ENCODE measurements at regions not wholly inside any gene's neighbourhood (a gene's known extent, or its start where the extent isn't known, plus 50 kb on each side); places are given as distances from the start of the nearest gene placed in this dataset.
A peak's percentile ranks its signal among the peaks of the same experiment; 100 is the strongest.

- no peak for DNase-seq
These were observed 326.9 kb downstream of the CD83 start for GRCh38 chr6:14444295-14444972.

- DNase-seq, result no peak
These were observed 329.7 kb downstream of the CD83 start for GRCh38 chr6:14447240-14447639.

- DNase-seq, result no peak
These were observed 330.7 kb downstream of the CD83 start for GRCh38 chr6:14448246-14448645.

- DNase-seq, result peak; percentile 56
These were observed 332.5 kb downstream of the CD83 start for GRCh38 chr6:14450133-14450504.

- DNase-seq, result no peak
These were observed 333.0 kb downstream of the CD83 start for GRCh38 chr6:14450578-14450977.

GRCh38 chr6:14451594-14452374 is 334.2 kb downstream of the CD83 start:
- DNase-seq, result no peak

- no peak for DNase-seq
These were observed 335.3 kb downstream of the CD83 start for GRCh38 chr6:14452567-14453527.

- no peak for DNase-seq
These were observed 336.3 kb downstream of the CD83 start for GRCh38 chr6:14453712-14454472.

GRCh38 chr6:14454473-14454775 is 336.9 kb downstream of the CD83 start:
- no peak for DNase-seq

GRCh38 chr6:14455427-14455826 is 337.9 kb downstream of the CD83 start:
- DNase-seq, result no peak

GRCh38 chr6:14455876-14456648 is 338.5 kb downstream of the CD83 start:
- DNase-seq, result no peak

- no peak for DNase-seq
These were observed 339.4 kb downstream of the CD83 start for GRCh38 chr6:14456941-14457340.

GRCh38 chr6:14458669-14459266 is 341.2 kb downstream of the CD83 start:
- no peak for DNase-seq

- no peak for DNase-seq
These were observed 341.7 kb downstream of the CD83 start for GRCh38 chr6:14459315-14459714.

- DNase-seq, result no peak
These were observed 343.0 kb downstream of the CD83 start for GRCh38 chr6:14460556-14460955.

GRCh38 chr6:14462135-14462534 is 344.6 kb downstream of the CD83 start:
- no peak for DNase-seq

GRCh38 chr6:14462566-14462965 is 345.0 kb downstream of the CD83 start:
- DNase-seq, result no peak

- no peak for DNase-seq
These were observed 345.5 kb downstream of the CD83 start for GRCh38 chr6:14463110-14463509.

- no peak for DNase-seq
These were observed 346.5 kb downstream of the CD83 start for GRCh38 chr6:14464055-14464454.

- no peak for DNase-seq
These were observed 347.1 kb downstream of the CD83 start for GRCh38 chr6:14464716-14465115.

GRCh38 chr6:14466278-14466677 is 348.7 kb downstream of the CD83 start:
- DNase-seq, result no peak

- no peak for DNase-seq
These were observed 350.0 kb downstream of the CD83 start for GRCh38 chr6:14467591-14467990.
